ENCODE measurements at regions not wholly inside any gene's neighbourhood (a gene's known extent, or its start where the extent isn't known, plus 50 kb on each side); places are given as distances from the start of the nearest gene placed in this dataset.

DNA sequence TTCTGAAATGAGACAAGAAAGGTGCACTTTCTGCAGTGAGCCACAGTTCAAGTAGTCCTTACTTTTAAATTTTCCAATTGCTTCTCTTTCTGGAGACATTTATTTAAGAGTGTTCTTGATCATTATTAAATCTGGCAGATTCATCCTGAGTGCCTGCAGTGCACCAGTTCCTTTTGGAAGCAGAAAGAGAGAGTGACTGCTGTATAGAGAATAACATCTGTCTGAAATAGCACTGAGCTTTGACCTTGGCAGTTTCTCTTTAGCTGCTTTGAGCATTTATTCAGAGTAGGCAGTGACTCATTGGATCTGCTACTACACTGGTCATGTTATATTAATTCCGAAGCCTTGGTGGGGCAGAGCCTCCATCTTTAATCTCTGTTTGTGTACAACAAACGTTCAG lies 1373.7 kb downstream of the PCDH9 start:
- DNase-seq (ENCODE audit: low read depth, low spot score) = no peak
- Histone ChIP-seq H3K36me3 (ENCODE audit: insufficient read depth, low read length) (no peaks in the 10 kb centered on the region), H3K9ac (ENCODE audit: insufficient read length) (no peak overlapping the region), H3K4me3 (no peak overlapping the region), H3K9me3 (ENCODE audit: low read depth, low read length) (no peaks in the 10 kb centered on the region), H3K27ac (no peak overlapping the region)
- TF ChIP-seq POLR2AphosphoS5 (IDR thresholded peaks at IDR 0.05; ENCODE audit: borderline replicate concordance, low read depth, low read length) (no peak), FOXP2 (optimal IDR thresholded peaks at IDR 0.05; ENCODE audit: control extremely low read depth, extremely low read length, insufficient read depth) (no peak), EZH2 (IDR thresholded peaks at IDR 0.05) (no peak)

- no peak for TF ChIP-seq POLR2AphosphoS5 (IDR thresholded peaks at IDR 0.05; ENCODE audit: borderline replicate concordance, low read depth, low read length)
- TF ChIP-seq FOXP2 (optimal IDR thresholded peaks at IDR 0.05; ENCODE audit: control extremely low read depth, extremely low read length, insufficient read depth) = no peak
- no peak for TF ChIP-seq EZH2 (IDR thresholded peaks at IDR 0.05)
- no peak overlapping the region for H3K27ac ChIP-seq
- H3K36me3 ChIP-seq (ENCODE audit: insufficient read depth, low read length) = no peaks in the 10 kb centered on the region
- no peak overlapping the region for H3K4me3 ChIP-seq
- no peak overlapping the region for H3K9ac ChIP-seq (ENCODE audit: insufficient read length)
- DNase-seq (ENCODE audit: low read depth, low spot score) = no peak
- no peaks in the 10 kb centered on the region for H3K9me3 ChIP-seq (ENCODE audit: low read depth, low read length)
Measured at GRCh38 chr13:65855242-65855805, 1374.8 kb downstream of the PCDH9 start.

- DNase-seq (ENCODE audit: low read depth, low spot score) = no peak
- Histone ChIP-seq H3K4me3 (no peak overlapping the region), H3K27ac (no peak overlapping the region), H3K36me3 (ENCODE audit: insufficient read depth, low read length) (no peaks in the 10 kb centered on the region), H3K9ac (ENCODE audit: insufficient read length) (no peak overlapping the region), H3K9me3 (ENCODE audit: low read depth, low read length) (no peaks in the 10 kb centered on the region)
- no peak for TF ChIP-seq FOXP2 (optimal IDR thresholded peaks at IDR 0.05; ENCODE audit: control extremely low read depth, extremely low read length, insufficient read depth)
- no peak for TF ChIP-seq POLR2AphosphoS5 (IDR thresholded peaks at IDR 0.05; ENCODE audit: borderline replicate concordance, low read depth, low read length)
- TF ChIP-seq EZH2 (IDR thresholded peaks at IDR 0.05) = no peak
Measured at GRCh38 chr13:65854431-65854830, 1375.7 kb downstream of the PCDH9 start.

GRCh38 chr13:65844266-65844841 lies 1385.8 kb downstream of the PCDH9 start:
- Histone ChIP-seq H3K4me3 (no peak overlapping the region), H3K9me3 (ENCODE audit: low read depth, low read length) (no peaks in the 10 kb centered on the region), H3K27ac (no peak overlapping the region), H3K36me3 (ENCODE audit: insufficient read depth, low read length) (no peaks in the 10 kb centered on the region), H3K9ac (ENCODE audit: insufficient read length) (no peak overlapping the region)
- DNase-seq (ENCODE audit: low read depth, low spot score) = no peak
- TF ChIP-seq EZH2 (IDR thresholded peaks at IDR 0.05) (no peak), FOXP2 (optimal IDR thresholded peaks at IDR 0.05; ENCODE audit: control extremely low read depth, extremely low read length, insufficient read depth) (no peak), POLR2AphosphoS5 (IDR thresholded peaks at IDR 0.05; ENCODE audit: borderline replicate concordance, low read depth, low read length) (no peak)

- TF ChIP-seq FOXP2 (optimal IDR thresholded peaks at IDR 0.05; ENCODE audit: control extremely low read depth, extremely low read length, insufficient read depth) = no peak
- no peak for TF ChIP-seq POLR2AphosphoS5 (IDR thresholded peaks at IDR 0.05; ENCODE audit: borderline replicate concordance, low read depth, low read length)
- TF ChIP-seq EZH2 (IDR thresholded peaks at IDR 0.05) = no peak
- Histone ChIP-seq H3K9ac (ENCODE audit: insufficient read length) (no peak overlapping the region), H3K9me3 (ENCODE audit: low read depth, low read length) (no peaks in the 10 kb centered on the region), H3K27ac (no peak overlapping the region), H3K4me3 (no peak overlapping the region), H3K36me3 (ENCODE audit: insufficient read depth, low read length) (no peaks in the 10 kb centered on the region)
- DNase-seq (ENCODE audit: low read depth, low spot score) = no peak
Measured at GRCh38 chr13:65843314-65843731, 1386.8 kb downstream of the PCDH9 start.

DNA sequence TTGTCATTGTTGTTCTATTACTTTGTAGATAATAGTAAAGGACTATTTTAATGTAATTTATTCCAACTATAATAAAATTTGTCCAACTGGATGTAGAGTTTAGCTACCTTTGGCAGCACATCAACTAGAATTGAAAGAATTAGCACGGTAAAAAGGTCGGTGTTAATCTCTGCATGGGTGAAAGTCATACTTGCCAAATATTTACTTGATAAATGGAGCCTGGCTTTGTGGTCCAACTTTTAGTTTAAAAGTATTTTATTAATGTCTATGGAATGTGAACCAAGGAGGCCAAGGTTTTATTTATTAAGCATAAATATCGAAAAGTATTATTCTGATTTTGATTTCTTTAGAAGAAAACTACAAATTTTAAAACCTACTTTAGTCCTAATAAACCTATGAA lies 1389.0 kb downstream of the PCDH9 start:
- H3K27ac ChIP-seq = no peak overlapping the region
- H3K9me3 ChIP-seq (ENCODE audit: low read depth, low read length) = no peaks in the 10 kb centered on the region
- no peaks in the 10 kb centered on the region for H3K36me3 ChIP-seq (ENCODE audit: insufficient read depth, low read length)
- H3K4me3 ChIP-seq = no peak overlapping the region
- TF ChIP-seq FOXP2 (optimal IDR thresholded peaks at IDR 0.05; ENCODE audit: control extremely low read depth, extremely low read length, insufficient read depth) = no peak
- TF ChIP-seq POLR2AphosphoS5 (IDR thresholded peaks at IDR 0.05; ENCODE audit: borderline replicate concordance, low read depth, low read length) = no peak
- no peak for TF ChIP-seq EZH2 (IDR thresholded peaks at IDR 0.05)
- DNase-seq (ENCODE audit: low read depth, low spot score) = no peak
- no peak overlapping the region for H3K9ac ChIP-seq (ENCODE audit: insufficient read length)

DNA sequence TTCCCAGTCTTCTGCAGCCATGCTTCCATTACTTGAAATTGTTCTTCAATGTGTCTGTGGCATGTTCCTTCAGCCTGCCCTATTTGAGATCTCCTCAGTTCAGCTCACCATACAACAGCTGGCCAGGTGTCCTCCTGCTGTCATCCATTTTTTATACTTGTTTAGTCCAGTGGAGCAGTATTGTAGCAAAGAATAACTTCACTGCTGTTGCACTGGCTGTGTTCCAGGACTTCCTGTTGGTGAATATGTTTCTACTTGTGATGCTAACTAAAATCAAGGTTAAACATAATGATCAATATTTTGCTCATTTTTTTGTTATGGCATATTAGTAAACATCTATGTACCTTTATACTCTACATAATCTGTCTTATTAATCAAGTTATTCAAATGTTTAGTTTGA lies 1394.1 kb downstream of the PCDH9 start:
- no peak overlapping the region for H3K27ac ChIP-seq
- no peak for DNase-seq (ENCODE audit: low read depth, low spot score)
- H3K9me3 ChIP-seq (ENCODE audit: low read depth, low read length) = no peaks in the 10 kb centered on the region
- H3K36me3 ChIP-seq (ENCODE audit: insufficient read depth, low read length) = no peaks in the 10 kb centered on the region
- TF ChIP-seq EZH2 (IDR thresholded peaks at IDR 0.05) = no peak
- no peak for TF ChIP-seq POLR2AphosphoS5 (IDR thresholded peaks at IDR 0.05; ENCODE audit: borderline replicate concordance, low read depth, low read length)
- TF ChIP-seq FOXP2 (optimal IDR thresholded peaks at IDR 0.05; ENCODE audit: control extremely low read depth, extremely low read length, insufficient read depth) = no peak
- H3K9ac ChIP-seq (ENCODE audit: insufficient read length) = no peak overlapping the region
- no peak overlapping the region for H3K4me3 ChIP-seq

DNA sequence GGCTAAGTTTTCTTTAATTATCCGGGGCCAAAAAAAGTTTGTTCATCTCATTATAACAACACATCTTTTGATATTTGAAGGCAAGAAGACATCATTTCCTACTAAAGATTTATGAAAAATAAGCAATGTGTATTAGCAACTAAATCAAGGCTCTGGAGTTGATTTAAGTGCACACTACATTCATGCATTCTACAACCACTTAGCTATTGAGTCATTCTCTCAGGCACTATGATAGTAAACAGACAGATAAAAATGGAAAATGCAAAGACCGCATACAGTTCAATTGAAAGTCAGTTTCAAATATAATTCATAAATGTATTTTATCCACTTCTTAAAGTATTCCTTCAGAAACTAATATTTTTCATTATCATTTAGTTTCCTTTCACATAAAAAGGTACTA lies 1395.2 kb downstream of the PCDH9 start:
- Histone ChIP-seq H3K9me3 (ENCODE audit: low read depth, low read length) (no peaks in the 10 kb centered on the region), H3K4me3 (no peak overlapping the region), H3K27ac (no peak overlapping the region), H3K36me3 (ENCODE audit: insufficient read depth, low read length) (no peaks in the 10 kb centered on the region), H3K9ac (ENCODE audit: insufficient read length) (no peak overlapping the region)
- no peak for DNase-seq (ENCODE audit: low read depth, low spot score)
- TF ChIP-seq FOXP2 (optimal IDR thresholded peaks at IDR 0.05; ENCODE audit: control extremely low read depth, extremely low read length, insufficient read depth) (no peak), EZH2 (IDR thresholded peaks at IDR 0.05) (no peak), POLR2AphosphoS5 (IDR thresholded peaks at IDR 0.05; ENCODE audit: borderline replicate concordance, low read depth, low read length) (no peak)
